SK-N-SH treated with all-trans-retinoic acid at 6 μM for 48 hours (cell line): ENCODE measurements at regions not wholly inside any gene's neighbourhood (a gene's known extent, or its start where the extent isn't known, plus 50 kb on each side); places are given as distances from the start of the nearest gene placed in this dataset.

Experiments used
- ATAC-seq: fragments of 200-7000 bp; cut with Tn5 transposase; 3 replicates; pipeline ENCODE4 v1.9.1; 2020; ENCODE audit warnings: mild to moderate bottlenecking, moderate library complexity
- ARNTL ChIP-seq: fragments of 450-650 bp; formaldehyde crosslinking; IDR thresholded peaks from 2 replicates; pipeline ENCODE4 v1.5.0; 2020; ENCODE audit warnings: low read depth, mild to moderate bottlenecking, moderate library complexity, borderline replicate concordance
- BACH2 ChIP-seq: fragments of 250-450 bp; sonication (Bioruptor Pico); IDR thresholded peaks from 2 replicates; pipeline ENCODE4 v1.9.0; 2021; ENCODE audit warnings: mild to moderate bottlenecking, borderline replicate concordance
- CSDC2 ChIP-seq: fragments of 250-450 bp; sonication (Bioruptor Pico); IDR thresholded peaks from 2 replicates; pipeline ENCODE4 v1.5.0; 2020; ENCODE audit warnings: mild to moderate bottlenecking, moderate library complexity
- ESRRG ChIP-seq: fragments of 250-450 bp; sonication (Bioruptor Pico); IDR thresholded peaks from 2 replicates; pipeline ENCODE4 v1.6.1; 2021; ENCODE audit warnings: mild to moderate bottlenecking
- GLIS3 ChIP-seq: fragments of 250-450 bp; sonication (Bioruptor Pico); IDR thresholded peaks from 2 replicates; pipeline ENCODE4 v1.5.0; 2020; ENCODE audit warnings: mild to moderate bottlenecking, moderate library complexity
- ISL1 ChIP-seq: fragments of 250-450 bp; sonication (Bioruptor Pico); IDR thresholded peaks from 2 replicates; pipeline ENCODE4 v2.1.2; 2022; ENCODE audit warnings: mild to moderate bottlenecking, moderate library complexity
- OSR1 ChIP-seq: fragments of 250-450 bp; sonication (Bioruptor Pico); IDR thresholded peaks from 2 replicates; pipeline ENCODE4 v1.8.0; 2022; ENCODE audit warnings: moderate library complexity, mild to moderate bottlenecking, inconsistent platforms
- PATZ1 ChIP-seq: fragments of 250-450 bp; sonication (Bioruptor Pico); IDR thresholded peaks from 2 replicates; pipeline ENCODE4 v1.8.0; 2020; ENCODE audit warnings: mild to moderate bottlenecking, moderate library complexity, borderline replicate concordance
- TCF4 ChIP-seq: fragments of 250-450 bp; sonication (Bioruptor Pico); IDR thresholded peaks from 2 replicates; pipeline ENCODE4 v1.8.0; 2021; ENCODE audit warnings: mild to moderate bottlenecking, moderate library complexity, borderline replicate concordance
- ZC3H10 ChIP-seq: fragments of 250-450 bp; sonication (Bioruptor Pico); IDR thresholded peaks from 2 replicates; pipeline ENCODE4 v1.5.1; 2021; ENCODE audit warnings: mild to moderate bottlenecking, moderate library complexity
- ZNF565 ChIP-seq: fragments of 450-650 bp; formaldehyde crosslinking; conservative IDR thresholded peaks from 2 replicates; pipeline ENCODE4 v1.5.0; 2020; ENCODE audit warnings: low read depth, mild to moderate bottlenecking, moderate library complexity
- ZNF8 ChIP-seq: fragments of 450-650 bp; formaldehyde crosslinking; IDR thresholded peaks from 2 replicates; pipeline ENCODE4 v1.5.0; 2020; ENCODE audit warnings: mild to moderate bottlenecking, moderate library complexity
- TF ChIP-seq, protein P1 (sequence below): fragments of 250-450 bp; sonication (Bioruptor Pico); IDR thresholded peaks from 2 replicates; pipeline ENCODE4 v1.8.0; 2021; ENCODE audit warnings: low read depth, mild to moderate bottlenecking, moderate library complexity, borderline replicate concordance
- TF ChIP-seq, protein P2 (sequence below): fragments of 250-450 bp; sonication (Bioruptor Pico); IDR thresholded peaks from 2 replicates; pipeline ENCODE4 v1.5.0; 2020; ENCODE audit warnings: mild to moderate bottlenecking, moderate library complexity
- TF ChIP-seq, protein P3 (sequence below): fragments of 250-450 bp; sonication (Bioruptor Pico); IDR thresholded peaks from 2 replicates; pipeline ENCODE4 v1.5.1; 2021; ENCODE audit warnings: mild to moderate bottlenecking, moderate library complexity
- TF ChIP-seq, protein P4 (sequence below): fragments of 250-450 bp; sonication (Bioruptor Pico); IDR thresholded peaks from 2 replicates; pipeline ENCODE4 v1.5.1; 2020; ENCODE audit warnings: low read depth, mild to moderate bottlenecking, moderate library complexity

GRCh38 chr13:47287291-47287751 lies 390.5 kb upstream of the HTR2A start:
- ATAC-seq = peak; percentile 69
- TF ChIP-seq, protein P1, sequence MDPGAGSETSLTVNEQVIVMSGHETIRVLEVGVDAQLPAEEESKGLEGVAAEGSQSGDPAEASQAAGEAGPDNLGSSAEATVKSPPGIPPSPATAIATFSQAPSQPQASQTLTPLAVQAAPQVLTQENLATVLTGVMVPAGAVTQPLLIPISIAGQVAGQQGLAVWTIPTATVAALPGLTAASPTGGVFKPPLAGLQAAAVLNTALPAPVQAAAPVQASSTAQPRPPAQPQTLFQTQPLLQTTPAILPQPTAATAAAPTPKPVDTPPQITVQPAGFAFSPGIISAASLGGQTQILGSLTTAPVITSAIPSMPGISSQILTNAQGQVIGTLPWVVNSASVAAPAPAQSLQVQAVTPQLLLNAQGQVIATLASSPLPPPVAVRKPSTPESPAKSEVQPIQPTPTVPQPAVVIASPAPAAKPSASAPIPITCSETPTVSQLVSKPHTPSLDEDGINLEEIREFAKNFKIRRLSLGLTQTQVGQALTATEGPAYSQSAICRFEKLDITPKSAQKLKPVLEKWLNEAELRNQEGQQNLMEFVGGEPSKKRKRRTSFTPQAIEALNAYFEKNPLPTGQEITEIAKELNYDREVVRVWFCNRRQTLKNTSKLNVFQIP = no peak
- TF ChIP-seq ESRRG (CRISPR knock-in tag) (no peak), CSDC2 (no peak), ZNF565 (no peak), PATZ1 (CRISPR knock-in tag) (no peak)
- TF ChIP-seq, protein P2, sequence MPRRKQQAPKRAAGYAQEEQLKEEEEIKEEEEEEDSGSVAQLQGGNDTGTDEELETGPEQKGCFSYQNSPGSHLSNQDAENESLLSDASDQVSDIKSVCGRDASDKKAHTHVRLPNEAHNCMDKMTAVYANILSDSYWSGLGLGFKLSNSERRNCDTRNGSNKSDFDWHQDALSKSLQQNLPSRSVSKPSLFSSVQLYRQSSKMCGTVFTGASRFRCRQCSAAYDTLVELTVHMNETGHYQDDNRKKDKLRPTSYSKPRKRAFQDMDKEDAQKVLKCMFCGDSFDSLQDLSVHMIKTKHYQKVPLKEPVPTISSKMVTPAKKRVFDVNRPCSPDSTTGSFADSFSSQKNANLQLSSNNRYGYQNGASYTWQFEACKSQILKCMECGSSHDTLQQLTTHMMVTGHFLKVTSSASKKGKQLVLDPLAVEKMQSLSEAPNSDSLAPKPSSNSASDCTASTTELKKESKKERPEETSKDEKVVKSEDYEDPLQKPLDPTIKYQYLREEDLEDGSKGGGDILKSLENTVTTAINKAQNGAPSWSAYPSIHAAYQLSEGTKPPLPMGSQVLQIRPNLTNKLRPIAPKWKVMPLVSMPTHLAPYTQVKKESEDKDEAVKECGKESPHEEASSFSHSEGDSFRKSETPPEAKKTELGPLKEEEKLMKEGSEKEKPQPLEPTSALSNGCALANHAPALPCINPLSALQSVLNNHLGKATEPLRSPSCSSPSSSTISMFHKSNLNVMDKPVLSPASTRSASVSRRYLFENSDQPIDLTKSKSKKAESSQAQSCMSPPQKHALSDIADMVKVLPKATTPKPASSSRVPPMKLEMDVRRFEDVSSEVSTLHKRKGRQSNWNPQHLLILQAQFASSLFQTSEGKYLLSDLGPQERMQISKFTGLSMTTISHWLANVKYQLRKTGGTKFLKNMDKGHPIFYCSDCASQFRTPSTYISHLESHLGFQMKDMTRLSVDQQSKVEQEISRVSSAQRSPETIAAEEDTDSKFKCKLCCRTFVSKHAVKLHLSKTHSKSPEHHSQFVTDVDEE = no peak

GRCh38 chr13:47281991-47282390 lies 385.1 kb upstream of the HTR2A start:
- no peak for ATAC-seq

DNA sequence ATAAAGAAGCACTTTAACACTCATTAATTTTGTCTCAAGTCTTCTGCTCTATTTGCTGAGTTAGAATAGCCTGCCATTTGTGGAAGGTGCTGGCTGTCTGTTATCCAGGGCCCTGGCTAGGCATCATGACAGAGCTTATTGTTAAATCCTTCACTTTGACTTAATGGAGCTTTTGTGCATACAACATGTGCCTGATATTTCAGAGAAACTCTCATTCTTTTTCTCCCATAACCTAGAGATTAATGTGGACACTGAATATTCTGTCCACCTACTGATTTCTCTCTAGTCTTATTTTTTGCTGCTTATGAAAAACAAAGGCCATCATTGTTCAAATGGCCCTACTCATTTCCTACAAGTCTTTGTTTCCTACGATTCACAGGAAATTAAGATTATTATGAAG lies 383.1 kb upstream of the HTR2A start:
- no peak for ATAC-seq
- TF ChIP-seq OSR1 (CRISPR knock-in tag) = no peak
- TF ChIP-seq, protein P1 = no peak
- no peak for TF ChIP-seq ZNF565
- TF ChIP-seq, protein P2 = no peak
- TF ChIP-seq ZNF8 (CRISPR knock-in tag) = no peak
- TF ChIP-seq ARNTL (CRISPR knock-in tag) = no peak
- TF ChIP-seq, protein P3, sequence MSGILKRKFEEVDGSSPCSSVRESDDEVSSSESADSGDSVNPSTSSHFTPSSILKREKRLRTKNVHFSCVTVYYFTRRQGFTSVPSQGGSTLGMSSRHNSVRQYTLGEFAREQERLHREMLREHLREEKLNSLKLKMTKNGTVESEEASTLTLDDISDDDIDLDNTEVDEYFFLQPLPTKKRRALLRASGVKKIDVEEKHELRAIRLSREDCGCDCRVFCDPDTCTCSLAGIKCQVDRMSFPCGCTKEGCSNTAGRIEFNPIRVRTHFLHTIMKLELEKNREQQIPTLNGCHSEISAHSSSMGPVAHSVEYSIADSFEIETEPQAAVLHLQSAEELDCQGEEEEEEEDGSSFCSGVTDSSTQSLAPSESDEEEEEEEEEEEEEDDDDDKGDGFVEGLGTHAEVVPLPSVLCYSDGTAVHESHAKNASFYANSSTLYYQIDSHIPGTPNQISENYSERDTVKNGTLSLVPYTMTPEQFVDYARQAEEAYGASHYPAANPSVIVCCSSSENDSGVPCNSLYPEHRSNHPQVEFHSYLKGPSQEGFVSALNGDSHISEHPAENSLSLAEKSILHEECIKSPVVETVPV (CRISPR knock-in tag) = no peak
- TF ChIP-seq CSDC2 = no peak
- TF ChIP-seq ZC3H10 = no peak
- TF ChIP-seq TCF4 (CRISPR knock-in tag) = no peak
- no peak for TF ChIP-seq ISL1 (CRISPR knock-in tag)
- no peak for TF ChIP-seq BACH2 (CRISPR knock-in tag)
- TF ChIP-seq, all 23 proteins: peak for 0

More at GRCh38 chr13:47281991-47282390, 385.1 kb upstream of the HTR2A start:
- TF ChIP-seq GLIS3 (CRISPR knock-in tag) = no peak
- TF ChIP-seq ARNTL (CRISPR knock-in tag) = no peak

DNA sequence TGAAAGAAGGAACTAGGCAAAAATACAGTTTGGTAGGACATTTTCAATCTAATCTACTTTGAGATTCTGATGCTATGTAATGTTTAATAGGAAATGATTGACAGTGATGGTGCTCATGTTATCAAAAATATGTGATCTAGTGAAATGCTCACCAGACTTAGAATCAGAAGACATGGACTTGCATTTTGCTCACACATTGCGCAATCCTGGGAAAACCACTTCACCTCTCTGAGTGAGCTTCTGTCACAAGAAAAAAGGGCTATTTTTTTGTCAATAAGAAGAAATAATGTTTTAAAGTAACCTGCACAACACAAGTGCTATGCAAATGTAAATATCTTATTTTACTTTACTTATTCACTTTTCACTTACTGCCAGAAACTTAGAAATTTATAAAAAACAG lies 380.9 kb upstream of the HTR2A start:
- TF ChIP-seq, protein P2 = no peak
- TF ChIP-seq ESRRG (CRISPR knock-in tag) = no peak
- TF ChIP-seq, protein P4, sequence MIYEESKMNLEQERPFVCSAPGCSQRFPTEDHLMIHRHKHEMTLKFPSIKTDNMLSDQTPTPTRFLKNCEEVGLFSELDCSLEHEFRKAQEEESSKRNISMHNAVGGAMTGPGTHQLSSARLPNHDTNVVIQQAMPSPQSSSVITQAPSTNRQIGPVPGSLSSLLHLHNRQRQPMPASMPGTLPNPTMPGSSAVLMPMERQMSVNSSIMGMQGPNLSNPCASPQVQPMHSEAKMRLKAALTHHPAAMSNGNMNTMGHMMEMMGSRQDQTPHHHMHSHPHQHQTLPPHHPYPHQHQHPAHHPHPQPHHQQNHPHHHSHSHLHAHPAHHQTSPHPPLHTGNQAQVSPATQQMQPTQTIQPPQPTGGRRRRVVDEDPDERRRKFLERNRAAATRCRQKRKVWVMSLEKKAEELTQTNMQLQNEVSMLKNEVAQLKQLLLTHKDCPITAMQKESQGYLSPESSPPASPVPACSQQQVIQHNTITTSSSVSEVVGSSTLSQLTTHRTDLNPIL (CRISPR knock-in tag) = no peak
- no peak for ATAC-seq
